ENCODE measurements at regions not wholly inside any gene's neighbourhood (a gene's known extent, or its start where the extent isn't known, plus 50 kb on each side); places are given as distances from the start of the nearest gene placed in this dataset.

DNA sequence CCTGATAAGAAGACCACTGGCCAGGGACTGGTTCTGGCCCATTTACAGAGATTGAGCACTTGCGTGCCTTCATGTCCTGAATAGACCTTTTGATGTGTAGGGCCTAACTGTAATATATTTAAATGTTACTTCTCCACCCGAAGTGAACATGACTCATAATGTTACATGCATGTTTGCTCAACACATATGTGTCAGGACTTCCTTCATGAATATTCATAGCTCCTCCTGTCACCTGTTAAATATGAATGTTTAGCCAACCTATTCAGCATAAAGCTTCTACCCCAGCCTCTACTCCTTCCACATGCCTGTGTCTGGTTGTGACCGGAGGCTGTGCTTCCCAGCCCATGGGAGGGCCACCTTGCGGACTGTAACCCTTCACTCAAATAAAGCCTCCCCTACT, 457.5 kb downstream of the IRX1 start:
- no peak for FAIRE-seq
- no peak for DNase-seq (ENCODE audit: low spot score)

- no peak for DNase-seq (ENCODE audit: low spot score)
- no peak for FAIRE-seq
These were observed 458.5 kb downstream of the IRX1 start for GRCh38 chr5:4054092-4054491.

GRCh38 chr5:4058899-4059298, 463.3 kb downstream of the IRX1 start:
- no peak for FAIRE-seq
- DNase-seq (ENCODE audit: low spot score), result peak; percentile 58

GRCh38 chr5:4065472-4066320, 470.1 kb downstream of the IRX1 start:
- no peak for FAIRE-seq

DNA sequence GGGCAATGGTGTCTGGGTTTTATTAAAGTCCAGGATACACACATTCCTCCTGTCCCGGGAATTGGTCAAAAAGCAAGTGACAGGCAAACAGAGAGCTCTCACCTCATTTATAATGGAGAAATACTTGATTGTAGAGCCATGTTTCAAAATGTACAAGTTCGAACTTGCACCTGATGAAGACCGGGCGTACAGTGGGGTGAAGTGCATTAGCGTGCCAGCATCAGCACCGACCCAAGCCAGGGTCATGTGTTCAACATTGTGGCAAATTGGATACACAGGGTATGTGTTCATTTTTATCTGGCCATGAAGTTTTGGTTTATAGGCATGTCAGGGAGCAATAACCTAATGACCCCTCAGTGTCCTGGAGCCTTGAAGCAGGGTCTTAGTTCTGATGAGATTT, 472.5 kb downstream of the IRX1 start:
- no peak for FAIRE-seq
- DNase-seq (ENCODE audit: low spot score), result no peak

More at GRCh38 chr5:4065472-4066320, 470.1 kb downstream of the IRX1 start:
- DNase-seq (ENCODE audit: low spot score), result no peak

- FAIRE-seq (no peak), DNase-seq (ENCODE audit: low spot score) (no peak)
These were observed 482.9 kb downstream of the IRX1 start for GRCh38 chr5:4078544-4078943.

DNA sequence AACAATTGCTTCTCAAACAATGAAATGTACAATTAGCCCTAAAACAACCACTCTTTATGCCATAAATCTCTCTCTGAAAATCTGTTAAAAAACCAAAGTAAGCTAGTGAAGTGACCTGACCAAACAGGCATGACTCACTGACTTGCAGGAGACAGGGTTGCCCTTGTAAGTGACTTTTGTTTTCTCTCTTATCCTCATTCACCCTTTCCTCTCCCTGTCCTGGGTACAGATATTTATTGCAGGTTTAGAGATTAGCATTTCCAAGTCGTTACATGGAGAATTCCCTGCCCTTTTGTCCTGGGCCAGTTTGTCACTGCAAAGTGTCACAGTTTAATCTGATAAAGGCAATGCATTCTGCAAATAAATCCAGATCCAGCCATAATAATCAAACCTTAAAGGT, 484.2 kb downstream of the IRX1 start:
- DNase-seq (ENCODE audit: low spot score), result peak; percentile 66
- FAIRE-seq, result peak; percentile 27

DNA sequence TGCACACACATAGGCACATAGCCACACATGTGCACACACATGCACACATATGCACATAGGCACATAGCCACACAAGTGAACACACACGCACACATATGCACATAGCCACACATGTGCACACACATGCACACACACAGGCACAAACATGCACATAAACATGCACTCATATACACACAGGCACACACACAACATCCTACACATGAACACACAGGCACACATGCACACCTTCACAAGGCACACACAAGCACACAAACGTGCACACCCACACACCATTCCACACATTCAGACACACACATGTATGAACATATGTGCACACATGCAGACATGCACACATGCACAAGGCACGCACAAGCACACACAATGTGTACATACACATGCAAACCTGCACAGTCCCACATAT, 484.7 kb downstream of the IRX1 start:
- no peak for DNase-seq (ENCODE audit: low spot score)
- no peak for FAIRE-seq

DNA sequence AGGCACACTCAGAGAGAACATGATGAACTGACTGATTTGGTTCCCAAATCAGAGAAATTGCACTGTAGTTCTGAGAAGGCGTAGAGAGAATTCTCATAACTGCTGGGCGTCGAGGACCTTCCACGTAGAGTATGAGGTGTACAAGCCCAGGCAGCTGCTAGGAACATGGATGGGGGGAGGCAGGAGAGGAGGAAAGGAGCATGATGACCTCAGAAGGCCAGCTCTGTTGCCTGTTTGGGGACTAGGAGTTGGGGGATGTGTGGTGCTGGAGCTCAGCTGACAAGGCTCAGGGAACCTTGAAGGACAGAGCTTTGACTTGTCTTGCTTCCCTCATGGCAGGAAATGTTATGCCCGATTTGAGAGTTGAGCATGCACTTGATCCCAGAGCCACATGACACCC, 485.4 kb downstream of the IRX1 start:
- no peak for DNase-seq (ENCODE audit: low spot score)
- FAIRE-seq, result no peak

DNA sequence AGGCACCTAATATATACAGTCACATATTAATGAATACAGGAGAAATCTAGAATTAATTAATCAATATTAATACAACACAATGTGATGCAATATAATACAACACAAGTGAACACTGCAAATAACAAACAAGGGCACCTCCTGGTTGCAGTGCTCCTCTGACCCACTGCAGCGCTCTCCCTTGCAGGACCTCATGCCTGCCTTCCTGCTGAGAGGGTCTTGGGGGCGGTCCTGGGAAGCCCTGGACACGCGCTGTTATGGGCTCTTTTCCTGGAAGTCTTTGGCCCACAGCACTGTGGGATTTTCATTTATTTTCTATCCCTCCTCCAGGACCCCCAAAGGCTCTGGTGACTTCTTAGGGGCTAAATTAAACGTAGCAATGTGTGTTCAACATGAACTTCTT, 485.8 kb downstream of the IRX1 start:
- DNase-seq (ENCODE audit: low spot score), result no peak
- FAIRE-seq, result no peak

DNA sequence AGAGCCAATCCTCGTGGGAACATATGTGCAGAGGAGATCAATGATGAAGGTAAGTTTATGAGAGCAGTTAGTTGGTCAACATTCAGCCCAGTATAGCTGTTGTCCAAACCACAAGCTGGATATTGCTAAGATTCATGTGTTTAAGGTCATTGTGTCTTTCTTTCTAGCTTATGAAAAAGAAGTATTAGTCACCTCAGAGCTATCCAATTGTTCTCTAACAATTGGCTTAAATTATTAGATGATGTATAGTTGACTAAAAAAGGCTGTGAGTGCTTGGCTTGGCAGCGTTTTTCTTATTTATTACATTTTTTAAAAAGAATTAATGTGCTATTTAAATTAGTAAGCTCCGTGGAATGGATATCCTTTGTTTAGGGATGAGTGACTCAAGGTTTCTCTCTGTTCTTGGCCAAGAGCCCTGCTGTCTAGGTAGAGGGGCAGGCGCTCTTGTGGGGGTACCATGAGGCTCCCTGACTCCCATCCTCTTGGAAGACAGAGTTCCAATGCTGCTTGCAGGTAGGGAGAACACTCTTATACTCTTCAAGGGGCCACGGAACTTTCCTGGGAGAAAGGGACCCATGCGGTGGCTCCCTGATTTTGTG, 487.4 kb downstream of the IRX1 start:
- peak; percentile 63 for DNase-seq (ENCODE audit: low spot score)
- FAIRE-seq, result peak; percentile 61

DNA sequence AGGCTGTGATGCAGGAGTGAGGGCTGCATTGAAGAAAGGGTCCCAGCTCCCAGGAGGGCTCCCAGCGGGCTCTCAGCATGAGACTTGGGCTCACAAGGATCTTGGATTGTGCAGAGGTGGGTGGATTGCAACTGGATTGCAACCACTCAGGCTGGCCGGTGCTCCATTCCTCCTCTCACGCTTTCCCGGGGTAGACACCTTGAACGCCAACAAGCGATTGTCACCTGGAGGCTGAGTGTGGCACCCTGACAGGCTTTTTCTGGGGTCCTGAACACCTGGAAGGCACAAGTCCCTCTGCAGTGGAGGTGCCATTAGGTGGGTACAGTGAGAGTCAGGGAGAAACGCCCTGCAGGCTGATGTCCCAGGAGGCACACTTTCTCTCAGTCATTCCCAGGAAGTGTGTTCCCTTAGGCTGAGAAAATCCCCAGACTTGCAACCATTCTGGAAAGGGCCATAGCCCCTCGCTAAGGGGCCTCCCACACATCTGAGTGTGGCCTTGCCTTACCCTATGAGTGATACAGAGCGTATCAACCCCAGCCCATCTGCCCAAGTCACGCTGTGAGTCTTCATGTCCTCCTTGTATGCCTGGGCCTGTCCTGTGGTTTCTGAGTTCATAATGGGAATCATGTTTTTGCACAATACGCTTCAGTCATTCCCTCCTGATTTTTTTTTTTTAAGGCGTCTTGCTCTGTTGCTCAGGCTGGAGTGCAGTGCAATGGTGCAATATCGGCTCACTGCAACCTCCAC, 488.1 kb downstream of the IRX1 start:
- FAIRE-seq, result peak; percentile 40
- DNase-seq (ENCODE audit: low spot score), result peak; percentile 14

- FAIRE-seq, result no peak
- DNase-seq (ENCODE audit: low spot score), result no peak
These were observed 490.4 kb downstream of the IRX1 start for GRCh38 chr5:4086081-4086480.

- peak; percentile 97 for FAIRE-seq
- no peak for DNase-seq (ENCODE audit: low spot score)
These were observed 491.5 kb downstream of the IRX1 start for GRCh38 chr5:4087110-4087509.

GRCh38 chr5:4089087-4089486, 493.5 kb downstream of the IRX1 start:
- FAIRE-seq (no peak), DNase-seq (ENCODE audit: low spot score) (peak; percentile 25)

GRCh38 chr5:4093236-4093635, 497.6 kb downstream of the IRX1 start:
- FAIRE-seq, result no peak
- no peak for DNase-seq (ENCODE audit: low spot score)

GRCh38 chr5:4093970-4094369, 498.3 kb downstream of the IRX1 start:
- no peak for FAIRE-seq
- DNase-seq (ENCODE audit: low spot score), result no peak

- DNase-seq (ENCODE audit: low spot score) (peak; percentile 31), FAIRE-seq (peak; percentile 50)
These were observed 500.4 kb downstream of the IRX1 start for GRCh38 chr5:4095918-4096630.

DNA sequence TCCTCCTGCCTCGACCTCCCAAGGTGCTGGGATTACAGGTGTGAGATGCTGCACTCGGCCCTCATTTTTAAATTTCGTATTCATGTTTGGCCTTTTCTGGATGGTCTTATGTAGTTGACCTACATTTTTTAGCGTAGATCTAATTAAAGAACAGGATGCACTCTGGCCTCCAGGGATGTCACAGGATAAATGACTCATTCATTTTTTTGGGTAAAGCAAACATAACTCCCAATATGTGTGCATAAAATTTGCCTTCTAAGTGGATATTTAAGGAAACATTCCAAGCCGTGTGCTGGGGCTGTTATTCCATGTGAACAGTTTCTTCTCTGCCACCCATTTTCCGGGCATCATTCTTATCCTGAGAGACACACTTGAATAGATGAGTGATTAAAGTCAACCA, 501.6 kb downstream of the IRX1 start:
- peak; percentile 46 for DNase-seq (ENCODE audit: low spot score)
- no peak for FAIRE-seq

- no peak for DNase-seq (ENCODE audit: low spot score)
- no peak for FAIRE-seq
These were observed 502.6 kb downstream of the IRX1 start for GRCh38 chr5:4098226-4098625.

DNA sequence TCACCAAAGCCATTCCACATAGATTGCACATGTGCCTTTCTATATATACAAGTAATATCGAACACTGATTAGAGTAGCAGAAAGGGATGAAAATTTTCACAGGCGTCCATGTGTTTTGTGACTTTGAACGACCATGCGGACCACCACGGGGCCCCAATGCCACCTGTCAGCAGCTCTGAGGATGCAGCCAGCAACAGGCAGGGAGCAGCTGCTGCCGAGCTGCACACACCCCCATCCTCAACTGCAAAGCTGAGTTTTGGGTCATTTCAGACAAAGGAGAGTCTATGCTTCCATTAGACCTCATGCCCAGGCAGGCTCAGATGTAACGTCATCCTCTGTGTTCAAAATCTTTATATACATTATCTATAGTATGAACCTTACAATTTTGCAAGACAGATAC, 503.8 kb downstream of the IRX1 start:
- FAIRE-seq (no peak), DNase-seq (ENCODE audit: low spot score) (no peak)

- no peak for FAIRE-seq
These were observed 505.1 kb downstream of the IRX1 start for GRCh38 chr5:4100739-4101138.

More at GRCh38 chr5:4100739-4101138, 505.1 kb downstream of the IRX1 start:
- no peak for DNase-seq (ENCODE audit: low spot score)

Data from urothelium cell line (cell line).